OCI-LY3 (cell line): ENCODE measurements at regions not wholly inside any gene's neighbourhood (a gene's known extent, or its start where the extent isn't known, plus 50 kb on each side); places are given as distances from the start of the nearest gene placed in this dataset.

Experiments
- EZH2phosphoT487 ChIP-seq: fragments of 200-600 bp; shearing (Covaris generic); IDR thresholded peaks from 2 replicates; pipeline ENCODE4 v1.6.1; 2018; ENCODE audit warnings: antibody characterized with exemption, mixed run types, low read depth
- TF ChIP-seq, protein P1 (sequence below): fragments of 200-600, 300-600 bp; sonication (generic); IDR thresholded peaks from 2 replicates; pipeline ENCODE4 v1.5.1; 2014; ENCODE audit warnings: antibody characterized with exemption, low read length, low read depth

DNA sequence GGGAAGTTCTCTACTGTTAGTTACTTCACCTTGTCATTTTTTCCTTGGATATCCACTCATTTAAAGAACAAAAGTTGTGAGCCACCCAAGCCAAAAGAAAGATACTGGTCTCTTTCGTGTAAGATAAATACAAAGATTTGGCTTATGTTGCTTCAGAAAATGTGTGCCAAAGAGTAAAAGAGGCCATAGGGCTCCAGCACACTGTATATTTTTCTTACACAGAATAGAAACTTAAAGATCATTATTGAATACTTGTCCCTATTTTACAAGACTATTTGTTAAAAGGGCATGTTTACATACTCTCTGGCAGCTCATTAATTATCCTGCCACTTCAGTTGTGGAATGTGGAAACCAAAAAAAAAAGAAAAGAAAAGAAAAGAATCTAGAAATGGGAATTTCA, 284.2 kb upstream of the LRRC7 start:
- TF ChIP-seq, protein P1, sequence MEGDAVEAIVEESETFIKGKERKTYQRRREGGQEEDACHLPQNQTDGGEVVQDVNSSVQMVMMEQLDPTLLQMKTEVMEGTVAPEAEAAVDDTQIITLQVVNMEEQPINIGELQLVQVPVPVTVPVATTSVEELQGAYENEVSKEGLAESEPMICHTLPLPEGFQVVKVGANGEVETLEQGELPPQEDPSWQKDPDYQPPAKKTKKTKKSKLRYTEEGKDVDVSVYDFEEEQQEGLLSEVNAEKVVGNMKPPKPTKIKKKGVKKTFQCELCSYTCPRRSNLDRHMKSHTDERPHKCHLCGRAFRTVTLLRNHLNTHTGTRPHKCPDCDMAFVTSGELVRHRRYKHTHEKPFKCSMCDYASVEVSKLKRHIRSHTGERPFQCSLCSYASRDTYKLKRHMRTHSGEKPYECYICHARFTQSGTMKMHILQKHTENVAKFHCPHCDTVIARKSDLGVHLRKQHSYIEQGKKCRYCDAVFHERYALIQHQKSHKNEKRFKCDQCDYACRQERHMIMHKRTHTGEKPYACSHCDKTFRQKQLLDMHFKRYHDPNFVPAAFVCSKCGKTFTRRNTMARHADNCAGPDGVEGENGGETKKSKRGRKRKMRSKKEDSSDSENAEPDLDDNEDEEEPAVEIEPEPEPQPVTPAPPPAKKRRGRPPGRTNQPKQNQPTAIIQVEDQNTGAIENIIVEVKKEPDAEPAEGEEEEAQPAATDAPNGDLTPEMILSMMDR: no peak
- TF ChIP-seq EZH2phosphoT487: no peak
